Caco-2 (cell line): ENCODE measurements at regions not wholly inside any gene's neighbourhood (a gene's known extent, or its start where the extent isn't known, plus 50 kb on each side); places are given as distances from the start of the nearest gene placed in this dataset.

Experiments used
- BruUV-seq: library from RNA; stranded (reverse); fragments of 400-500 nt; replicated peaks from 2 replicates; lab custom pipeline; 2021; lab: Mats Ljungman, UMichigan
- CTCF ChIA-PET: fragments of 300-600 bp; sonication (Branson Sonifier 250); formaldehyde crosslinking; loops from one replicate; lab custom pipeline; 2022; ENCODE audit warnings: antibody characterized with exemption; lab: Charles Lee
- POLR2A ChIA-PET: fragments of 300-600 bp; sonication (Branson Sonifier 250); formaldehyde crosslinking; loops from one replicate; lab custom pipeline; 2022; ENCODE audit warnings: antibody characterized with exemption; lab: Charles Lee
- DNase-seq, 2 experiments: peaks; one replicate each; pipeline versions ENCODE4 v3.0.0 to v3.0.0-alpha.2; 2020 to 2022
- H3K27me3 ChIP-seq: replicated peaks from 2 replicates; pipeline ENCODE4 v1.6.0; 2011; ENCODE audit warnings: low read length; ENCODE audit not compliant: control insufficient read depth, insufficient read depth
- H3K36me3 ChIP-seq: 2 replicates; pipeline ENCODE4 v1.5.1; 2011; ENCODE audit warnings: low read length; ENCODE audit not compliant: control insufficient read depth, insufficient read depth
- H3K4me1 ChIP-seq: fragments of 250-450 bp; sonication (Bioruptor Pico); 2 replicates; pipeline ENCODE4 v1.5.1; 2020; ENCODE audit warnings: mild to moderate bottlenecking
- H3K4me3 ChIP-seq: 2 replicates; pipeline ENCODE4 v1.5.1; 2011; ENCODE audit warnings: low read depth, mild to moderate bottlenecking, control low read depth, low read length
- H3K9me3 ChIP-seq: fragments of 250-450 bp; sonication (Bioruptor Pico); 2 replicates; pipeline ENCODE4 v1.5.1; 2020; ENCODE audit warnings: mild to moderate bottlenecking, moderate library complexity
- H3K27ac Mint-ChIP-seq: one replicate; pipeline ENCODE4 v1.8.0; 2022; ENCODE audit warnings: mixed read lengths; ENCODE audit not compliant: unreplicated experiment
- H3K27me3 Mint-ChIP-seq: one replicate; pipeline ENCODE4 v1.8.0; 2022; ENCODE audit warnings: mixed read lengths; ENCODE audit not compliant: insufficient read depth, unreplicated experiment
- H3K36me3 Mint-ChIP-seq: one replicate; pipeline ENCODE4 v1.8.0; 2022; ENCODE audit warnings: mild to moderate bottlenecking, mixed read lengths; ENCODE audit not compliant: insufficient read depth, unreplicated experiment
- H3K4me1 Mint-ChIP-seq: one replicate; pipeline ENCODE4 v1.8.0; 2022; ENCODE audit warnings: low read depth, mixed read lengths; ENCODE audit not compliant: unreplicated experiment
- H3K4me3 Mint-ChIP-seq: one replicate; pipeline ENCODE4 v1.8.0; 2022; ENCODE audit warnings: mild to moderate bottlenecking, moderate library complexity, mixed read lengths; ENCODE audit not compliant: unreplicated experiment
- H3K9me3 Mint-ChIP-seq: one replicate; pipeline ENCODE4 v1.8.0; 2022; ENCODE audit warnings: mixed read lengths; ENCODE audit not compliant: unreplicated experiment
- CTCF ChIP-seq, 2 experiments: fragments of 200-600 bp in 1 of 2; IDR thresholded peaks; 1 replicate in 1 of 2; 2 replicates in 1 of 2; pipeline versions ENCODE4 v1.5.1 to v1.8.0; 2011 to 2022; ENCODE audit warnings: antibody characterized with exemption in 1 of 2, control low read depth in 1 of 2, inconsistent platforms in 1 of 2, low read depth in 1 of 2, low read length in 1 of 2, mild to moderate bottlenecking in 1 of 2, moderate library complexity in 1 of 2; ENCODE audit not compliant: insufficient read depth in 1 of 2, severe bottlenecking in 1 of 2, unreplicated experiment in 1 of 2
- intact Hi-C: fragments of 100-400 bp; cut with micrococcal nuclease; formaldehyde crosslinking; loops from one replicate; pipeline ENCODE4 v1.10.0; 2022; ENCODE audit not compliant: unreplicated experiment

GRCh38 chr21:35357041-35357780 is 308.1 kb upstream of the RUNX1 start:
- Mint-ChIP-seq H3K27ac (no peak overlapping the region), H3K36me3 (no peaks in the 10 kb centered on the region), H3K27me3 (no peaks in the 10 kb centered on the region), H3K4me3 (no peak overlapping the region), H3K9me3 (no peaks in the 10 kb centered on the region), H3K4me1 (peaks cover 6% of the 10 kb centered on the region)
- no peaks in the 10 kb centered on the region for H3K9me3 ChIP-seq
- BruUV-seq: no TSS peak
- TF ChIP-seq CTCF (IDR thresholded peaks at IDR 0.05; ENCODE audit: insufficient read depth in 1 of 2, low read depth in 1 of 2, low read length in 1 of 2, severe bottlenecking in 1 of 2, unreplicated experiment in 1 of 2): no peak
- intact Hi-C loops: no loop called here
- ChIA-PET POLR2A (no interaction called here), CTCF (no interaction called here)
- no peaks in the 10 kb centered on the region for H3K27me3 ChIP-seq
- no peak overlapping the region for H3K4me3 ChIP-seq
- no peaks in the 10 kb centered on the region for H3K36me3 ChIP-seq
- no peak for DNase-seq
- no peaks in the 10 kb centered on the region for H3K4me1 ChIP-seq

DNA sequence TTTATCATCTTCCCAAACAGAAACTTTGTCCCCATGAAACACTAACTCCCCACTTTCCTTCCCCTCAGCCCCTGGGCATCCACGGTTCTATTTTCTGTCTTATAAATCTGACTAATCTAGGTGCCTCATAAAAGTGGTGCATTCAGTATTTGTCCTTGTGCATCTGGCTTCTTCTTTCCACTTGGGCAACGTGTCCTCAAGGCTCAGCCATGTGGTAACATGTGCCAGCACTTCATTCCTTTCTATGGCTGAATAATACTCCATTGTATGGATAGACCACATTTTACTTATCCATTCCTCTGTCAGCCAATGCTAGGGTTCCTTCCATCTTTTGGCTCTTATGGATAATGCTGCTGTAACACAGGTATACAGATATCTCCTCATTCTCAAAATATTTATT is 305.0 kb upstream of the RUNX1 start:
- intact Hi-C loops: no loop called here
- BruUV-seq: no TSS peak
- ChIA-PET CTCF (no interaction called here), POLR2A (no interaction called here)
- no peaks in the 10 kb centered on the region for H3K9me3 Mint-ChIP-seq
- no peaks in the 10 kb centered on the region for H3K4me1 Mint-ChIP-seq
- no peaks in the 10 kb centered on the region for H3K9me3 ChIP-seq
- no peak overlapping the region for H3K4me3 Mint-ChIP-seq
- no peak for TF ChIP-seq CTCF (IDR thresholded peaks at IDR 0.05; ENCODE audit: insufficient read depth in 1 of 2, low read depth in 1 of 2, low read length in 1 of 2, severe bottlenecking in 1 of 2, unreplicated experiment in 1 of 2)
- no peak overlapping the region for H3K4me3 ChIP-seq
- H3K27me3 ChIP-seq: no peaks in the 10 kb centered on the region
- no peaks in the 10 kb centered on the region for H3K27me3 Mint-ChIP-seq
- no peaks in the 10 kb centered on the region for H3K4me1 ChIP-seq
- H3K27ac Mint-ChIP-seq: no peak overlapping the region
- H3K36me3 ChIP-seq: no peaks in the 10 kb centered on the region
- no peak for DNase-seq
- H3K36me3 Mint-ChIP-seq: no peaks in the 10 kb centered on the region

GRCh38 chr21:35352793-35353192 is 303.7 kb upstream of the RUNX1 start:
- Histone ChIP-seq H3K27me3 (no peaks in the 10 kb centered on the region), H3K4me1 (no peaks in the 10 kb centered on the region), H3K36me3 (no peaks in the 10 kb centered on the region), H3K4me3 (no peak overlapping the region), H3K9me3 (no peaks in the 10 kb centered on the region)
- TF ChIP-seq CTCF (IDR thresholded peaks at IDR 0.05; ENCODE audit: insufficient read depth in 1 of 2, low read depth in 1 of 2, low read length in 1 of 2, severe bottlenecking in 1 of 2, unreplicated experiment in 1 of 2): no peak
- H3K9me3 Mint-ChIP-seq: peaks cover 5% of the 10 kb centered on the region
- intact Hi-C loops: no loop called here
- H3K27ac Mint-ChIP-seq: no peak overlapping the region
- BruUV-seq: no TSS peak
- H3K4me1 Mint-ChIP-seq: no peaks in the 10 kb centered on the region
- CTCF ChIA-PET: no interaction called here
- H3K27me3 Mint-ChIP-seq: no peaks in the 10 kb centered on the region
- DNase-seq: no peak
- no peaks in the 10 kb centered on the region for H3K36me3 Mint-ChIP-seq
- H3K4me3 Mint-ChIP-seq: no peak overlapping the region
- POLR2A ChIA-PET: no interaction called here
